ENCODE measurements at regions not wholly inside any gene's neighbourhood (a gene's known extent, or its start where the extent isn't known, plus 50 kb on each side); places are given as distances from the start of the nearest gene placed in this dataset.

- TF ChIP-seq CTCF (IDR thresholded peaks at IDR 0.05) (no peak), POLR2A (IDR thresholded peaks at IDR 0.05) (no peak)
- Histone ChIP-seq H3K27ac (no peak overlapping the region), H3K27me3 (no peaks in the 10 kb centered on the region), H3K4me3 (no peak overlapping the region), H3K9me3 (no peaks in the 10 kb centered on the region), H3K4me1 (peaks cover 0 to 4% (median 0%) of the 10 kb centered on the region in 3 donors), H3K36me3 (no peaks in the 10 kb centered on the region)
- intact Hi-C loops (cut with DNase I) = no loop called here
- DNase-seq = no peak
- WGBS, 2 donors = 34 to 60% methylated on average over 8 of the region's 8 CpGs
Observed at GRCh38 chr1:87834941-87835340, 506.3 kb downstream of the LMO4 start.

DNA sequence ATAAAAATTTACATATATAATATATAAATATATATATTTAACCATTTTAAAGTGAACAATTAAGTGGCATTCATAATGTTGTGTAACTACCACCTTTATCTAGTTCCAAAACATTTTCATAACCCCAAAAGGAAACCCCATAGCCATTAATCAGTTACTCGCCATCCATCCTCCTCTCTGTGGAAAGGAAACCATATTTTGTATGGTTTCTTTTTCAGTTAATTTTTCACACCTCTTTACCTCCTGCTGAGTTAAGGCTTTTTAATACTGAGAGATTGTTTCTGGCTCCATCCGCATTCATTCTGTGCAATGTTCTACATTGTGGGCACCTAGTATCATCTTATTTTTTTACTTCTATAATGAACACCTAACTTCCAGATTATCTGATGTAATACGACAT lies 512.1 kb downstream of the LMO4 start:
- DNase-seq = no peak
- TF ChIP-seq CTCF (IDR thresholded peaks at IDR 0.05) (no peak), POLR2A (IDR thresholded peaks at IDR 0.05) (no peak)
- Histone ChIP-seq H3K27ac (no peak overlapping the region), H3K9me3 (no peaks in the 10 kb centered on the region), H3K4me1 (no peaks in the 10 kb centered on the region), H3K4me3 (no peak overlapping the region), H3K27me3 (no peaks in the 10 kb centered on the region), H3K36me3 (no peaks in the 10 kb centered on the region)
- 76 to 80% methylated on average over 3 of the region's 3 CpGs for WGBS, 2 donors
- intact Hi-C loops (cut with DNase I) = no loop called here

- intact Hi-C loops (cut with DNase I) = no loop called here
Observed at GRCh38 chr1:87841332-87841731, 512.7 kb downstream of the LMO4 start.

GRCh38 chr1:87842156-87842555 lies 513.5 kb downstream of the LMO4 start:
- Histone ChIP-seq H3K4me1 (no peaks in the 10 kb centered on the region), H3K27me3 (no peaks in the 10 kb centered on the region), H3K4me3 (no peak overlapping the region), H3K9me3 (no peaks in the 10 kb centered on the region), H3K36me3 (no peaks in the 10 kb centered on the region), H3K27ac (no peak overlapping the region)
- intact Hi-C loops (cut with DNase I) = no loop called here
- TF ChIP-seq POLR2A (IDR thresholded peaks at IDR 0.05) = no peak
- no peak for TF ChIP-seq CTCF (IDR thresholded peaks at IDR 0.05)
- 75 to 77% methylated on average over 1 of the region's 1 CpG for WGBS, 2 donors
- DNase-seq = no peak

More at GRCh38 chr1:87841332-87841731, 512.7 kb downstream of the LMO4 start:
- H3K36me3 ChIP-seq = no peaks in the 10 kb centered on the region
- H3K27me3 ChIP-seq = no peaks in the 10 kb centered on the region
- WGBS, 2 donors = 78 to 88% methylated on average over 1 of the region's 1 CpG
- DNase-seq = no peak
- H3K27ac ChIP-seq = no peak overlapping the region
- no peak overlapping the region for H3K4me3 ChIP-seq
- no peaks in the 10 kb centered on the region for H3K9me3 ChIP-seq
- H3K4me1 ChIP-seq = no peaks in the 10 kb centered on the region
- TF ChIP-seq CTCF (IDR thresholded peaks at IDR 0.05) (no peak), POLR2A (IDR thresholded peaks at IDR 0.05) (no peak)

GRCh38 chr1:87844251-87844650 lies 515.6 kb downstream of the LMO4 start:
- H3K36me3 ChIP-seq = no peaks in the 10 kb centered on the region
- intact Hi-C loops (cut with DNase I) = no loop called here
- TF ChIP-seq CTCF (IDR thresholded peaks at IDR 0.05) = no peak
- no peak for TF ChIP-seq POLR2A (IDR thresholded peaks at IDR 0.05)
- no peak overlapping the region for H3K4me3 ChIP-seq
- 69 to 85% methylated on average over 4 of the region's 4 CpGs for WGBS, 2 donors
- H3K4me1 ChIP-seq = no peaks in the 10 kb centered on the region
- no peaks in the 10 kb centered on the region for H3K27me3 ChIP-seq
- no peaks in the 10 kb centered on the region for H3K9me3 ChIP-seq
- H3K27ac ChIP-seq = no peak overlapping the region
- no peak for DNase-seq
